ENCODE measurements at regions not wholly inside any gene's neighbourhood (a gene's known extent, or its start where the extent isn't known, plus 50 kb on each side); places are given as distances from the start of the nearest gene placed in this dataset.

GRCh38 chr18:59960272-59960671, 60.5 kb downstream of the PMAIP1 start:
- TF ChIP-seq POLR2A (IDR thresholded peaks at IDR 0.05) (no peak), CTCF (IDR thresholded peaks at IDR 0.05) (no peak)

Measured in vagina (tissue), 2 donors.